ENCODE measurements at regions not wholly inside any gene's neighbourhood (a gene's known extent, or its start where the extent isn't known, plus 50 kb on each side); places are given as distances from the start of the nearest gene placed in this dataset.

- Histone ChIP-seq H3K4me1 (ENCODE audit: control insufficient read depth in 1 of 2, insufficient read depth in 2 of 2, low read depth in 1 of 2, low read length in 1 of 2) (no peaks in the 10 kb centered on the region; a peak in 1 of 4 replicates), H3K9ac (no peak overlapping the region), H3F3A (replicated peaks; ENCODE audit: insufficient read depth) (no peaks in the 10 kb centered on the region), H2AFZ (ENCODE audit: low read depth) (no peak overlapping the region), H4K20me1 (ENCODE audit: insufficient read depth) (no peaks in the 10 kb centered on the region), H3K79me2 (ENCODE audit: insufficient read depth) (no peaks in the 10 kb centered on the region), H3K27ac (ENCODE audit: low read depth in 2 of 2, low read length in 1 of 2) (no peak overlapping the region), H3K36me3 (replicated peaks in 1 of 2; ENCODE audit: control insufficient read depth in 1 of 2, insufficient read depth in 2 of 2, low read length in 1 of 2) (no peaks in the 10 kb centered on the region), H3K27me3 (ENCODE audit: insufficient read depth) (no peaks in the 10 kb centered on the region), H3K9me3 (no peaks in the 10 kb centered on the region), H3K4me2 (no peak overlapping the region), H3K4me3 (ENCODE audit: low read depth in 2 of 2, low read length in 1 of 2) (no peak overlapping the region), H3K9me2 (no peaks in the 10 kb centered on the region)
- ChIA-PET POLR2A (no interaction called here), CTCF (no interaction called here)
- no peak for DNase-seq
- 11% methylated on average over 3 of the region's 3 CpGs for WGBS (ENCODE audit: low lambda C conversion rate)
- TF ChIP-seq TAF1 (IDR thresholded peaks at IDR 0.05; ENCODE audit: borderline replicate concordance, low read depth, low read length) (no peak), MEF2A (IDR thresholded peaks at IDR 0.05; ENCODE audit: borderline replicate concordance, low read depth) (no peak), GABPA (IDR thresholded peaks at IDR 0.05; ENCODE audit: low read depth) (no peak), USF1 (IDR thresholded peaks at IDR 0.05; ENCODE audit: borderline replicate concordance, low read depth) (no peak), IRF3 (IDR thresholded peaks at IDR 0.05; ENCODE audit: low read depth, low read length) (no peak), CHD2 (IDR thresholded peaks at IDR 0.05; ENCODE audit: low read length, partially characterized antibody) (no peak), ELF1 (IDR thresholded peaks at IDR 0.05) (no peak), JUND (IDR thresholded peaks at IDR 0.05) (no peak), CTCF (IDR thresholded peaks at IDR 0.05) (no peak), FOXJ3 (CRISPR knock-in tag; IDR thresholded peaks at IDR 0.05) (no peak), FOSL2 (IDR thresholded peaks at IDR 0.05; ENCODE audit: borderline replicate concordance, low read depth) (no peak), TCF12 (IDR thresholded peaks at IDR 0.05) (no peak), SMC3 (IDR thresholded peaks at IDR 0.05; ENCODE audit: low read depth, low read length) (no peak), RFX5 (IDR thresholded peaks at IDR 0.05; ENCODE audit: low read length) (no peak), NRF1 (IDR thresholded peaks at IDR 0.05; ENCODE audit: low read depth, low read length) (no peak), POLR2AphosphoS5 (IDR thresholded peaks at IDR 0.05; ENCODE audit: low read depth, low read length) (no peak), YY1 (IDR thresholded peaks at IDR 0.05; ENCODE audit: low read depth) (no peak), TEAD4 (IDR thresholded peaks at IDR 0.05; ENCODE audit: borderline replicate concordance, insufficient read depth) (no peak)
Measured at GRCh38 chr2:194395818-194396217, 1261.2 kb upstream of the SLC39A10 start.
